ENCODE measurements at regions not wholly inside any gene's neighbourhood (a gene's known extent, or its start where the extent isn't known, plus 50 kb on each side); places are given as distances from the start of the nearest gene placed in this dataset.

DNA sequence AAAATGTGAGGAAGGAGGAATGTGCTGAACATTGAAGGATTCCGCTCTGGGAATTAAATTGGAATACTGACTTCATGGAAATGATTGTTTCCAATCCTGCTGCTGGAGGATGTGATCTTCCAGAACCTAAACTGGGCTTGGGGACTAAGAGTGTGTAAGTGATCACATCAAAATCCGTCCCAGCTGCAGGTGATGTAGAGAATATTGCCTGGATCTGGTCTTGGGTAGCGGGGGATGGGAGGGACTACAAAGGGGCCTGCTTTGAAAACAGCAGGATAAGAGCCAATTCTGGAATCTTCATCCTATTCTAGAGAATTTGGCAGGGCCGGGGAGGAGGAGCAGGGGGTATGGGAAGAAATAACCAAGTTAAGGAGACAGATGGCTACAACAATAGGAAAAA lies 552.2 kb upstream of the FZD8 start:
- TF ChIP-seq CTCF (IDR thresholded peaks at IDR 0.05) (no peak), EP300 (IDR thresholded peaks at IDR 0.05) (no peak)
